ENCODE measurements at regions not wholly inside any gene's neighbourhood (a gene's known extent, or its start where the extent isn't known, plus 50 kb on each side); places are given as distances from the start of the nearest gene placed in this dataset.

DNA sequence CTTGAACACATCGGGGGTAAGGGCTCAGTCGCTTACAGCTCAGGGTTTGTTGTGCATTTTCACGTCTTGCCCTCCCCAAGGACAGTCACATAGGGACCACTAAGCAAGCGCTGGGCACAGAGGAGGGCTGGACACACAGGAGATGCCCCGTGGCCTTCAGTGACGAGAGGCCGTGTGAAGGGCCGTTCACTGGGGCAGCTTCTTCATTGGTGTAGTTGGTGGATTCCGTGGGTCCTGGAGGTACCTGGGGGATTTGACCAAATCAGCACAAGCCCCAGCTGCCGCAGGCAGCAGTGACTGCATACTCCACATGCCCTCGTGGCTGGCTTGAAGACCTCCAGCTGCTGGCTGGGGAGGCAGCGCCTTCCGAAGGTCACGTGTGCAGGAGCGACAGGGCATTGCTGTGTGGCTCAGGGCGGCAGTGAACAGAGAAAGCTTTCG is 100.8 kb upstream of the C1orf174 start:
- TF ChIP-seq, protein P1, sequence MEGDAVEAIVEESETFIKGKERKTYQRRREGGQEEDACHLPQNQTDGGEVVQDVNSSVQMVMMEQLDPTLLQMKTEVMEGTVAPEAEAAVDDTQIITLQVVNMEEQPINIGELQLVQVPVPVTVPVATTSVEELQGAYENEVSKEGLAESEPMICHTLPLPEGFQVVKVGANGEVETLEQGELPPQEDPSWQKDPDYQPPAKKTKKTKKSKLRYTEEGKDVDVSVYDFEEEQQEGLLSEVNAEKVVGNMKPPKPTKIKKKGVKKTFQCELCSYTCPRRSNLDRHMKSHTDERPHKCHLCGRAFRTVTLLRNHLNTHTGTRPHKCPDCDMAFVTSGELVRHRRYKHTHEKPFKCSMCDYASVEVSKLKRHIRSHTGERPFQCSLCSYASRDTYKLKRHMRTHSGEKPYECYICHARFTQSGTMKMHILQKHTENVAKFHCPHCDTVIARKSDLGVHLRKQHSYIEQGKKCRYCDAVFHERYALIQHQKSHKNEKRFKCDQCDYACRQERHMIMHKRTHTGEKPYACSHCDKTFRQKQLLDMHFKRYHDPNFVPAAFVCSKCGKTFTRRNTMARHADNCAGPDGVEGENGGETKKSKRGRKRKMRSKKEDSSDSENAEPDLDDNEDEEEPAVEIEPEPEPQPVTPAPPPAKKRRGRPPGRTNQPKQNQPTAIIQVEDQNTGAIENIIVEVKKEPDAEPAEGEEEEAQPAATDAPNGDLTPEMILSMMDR (IDR thresholded peaks at IDR 0.05): no peak
- no peak for TF ChIP-seq POLR2A (IDR thresholded peaks at IDR 0.05)

All from right lobe of liver (tissue), 4 donors.